Stimulated activated CD4-positive, alpha-beta T cell treated with anti-CD3 and anti-CD28 coated beads, Interleukin-12 subunit alpha, Interleukin-12 subunit beta, amount 100 ng/mL, for 4 hours (primary cell): ENCODE measurements at regions not wholly inside any gene's neighbourhood (a gene's known extent, or its start where the extent isn't known, plus 50 kb on each side); places are given as distances from the start of the nearest gene placed in this dataset.
A peak's percentile ranks its signal among the peaks of the same experiment; 100 is the strongest.
"Not testable (repeated sequence)": the region's sequence is repeated elsewhere in the genome, so short reads cannot be mapped to it uniquely, and the experiment has no call there.

Source experiments
- DNase-seq: peaks from one replicate; pipeline ENCODE4 v3.0.0-alpha.2; 2020

DNA sequence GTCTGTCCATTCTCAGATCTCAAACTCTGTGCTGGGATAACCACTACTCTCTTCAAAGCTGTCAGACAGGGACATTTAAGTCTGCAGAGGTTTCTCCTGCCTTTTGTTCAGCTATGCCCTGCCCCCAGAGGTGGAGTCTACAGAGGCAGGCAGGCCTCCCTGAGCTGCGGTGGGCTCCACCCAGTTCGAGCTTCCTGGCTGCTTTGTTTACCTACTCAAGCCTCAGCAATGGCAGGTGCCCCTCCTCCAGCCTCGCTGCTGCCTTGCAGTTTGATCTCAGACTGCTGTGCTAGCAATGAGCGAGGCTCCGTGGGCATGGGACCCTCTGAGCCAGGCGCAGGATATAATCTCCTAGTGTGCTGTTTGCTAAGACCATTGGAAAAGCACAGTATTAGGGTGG, 53.1 kb upstream of the HUNK start:
- DNase-seq: not testable (repeated sequence)

DNA sequence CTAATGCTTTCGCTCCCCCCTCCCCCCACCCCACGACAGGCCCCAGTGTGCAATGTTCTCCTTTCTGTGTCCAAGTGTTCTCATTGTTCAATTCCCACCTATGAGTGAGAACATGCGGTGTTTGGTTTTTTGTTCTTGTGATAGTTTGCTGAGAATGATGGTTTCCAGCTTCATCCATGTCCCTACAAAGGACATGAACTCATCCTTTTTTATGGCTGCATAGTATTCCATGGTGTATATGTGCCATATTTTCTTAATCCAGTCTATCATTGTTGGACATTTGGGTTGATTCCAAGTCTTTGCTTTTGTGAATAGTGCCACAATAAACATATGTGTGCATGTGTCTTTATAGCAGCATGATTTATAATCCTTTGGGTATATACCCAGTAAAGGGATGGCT, 58.5 kb upstream of the HUNK start:
- DNase-seq: not testable (repeated sequence)

DNA sequence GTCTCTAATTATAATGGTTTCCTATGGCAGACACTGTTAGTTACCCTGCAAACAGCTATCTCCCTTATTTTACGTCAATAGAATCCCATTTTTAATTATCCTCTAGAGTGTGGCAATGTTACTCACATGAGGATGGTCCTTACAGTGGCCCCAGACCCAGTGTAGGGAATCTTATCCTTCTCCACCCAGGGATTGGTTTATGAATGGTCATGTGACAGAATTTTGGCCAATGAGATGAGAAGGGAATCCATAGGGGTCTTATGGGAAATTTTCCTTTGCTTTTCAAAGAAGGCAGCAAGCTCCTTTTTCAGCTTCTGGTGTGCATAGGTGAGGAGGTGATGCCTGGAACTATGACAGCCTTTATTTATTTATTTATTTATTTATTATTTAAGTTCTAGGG, 59.0 kb upstream of the HUNK start:
- no peak for DNase-seq

- DNase-seq: no peak
These were observed 68.8 kb upstream of the HUNK start for GRCh38 chr21:31804008-31804394.

- DNase-seq: no peak
These were observed 69.5 kb upstream of the HUNK start for GRCh38 chr21:31803039-31804007.

DNA sequence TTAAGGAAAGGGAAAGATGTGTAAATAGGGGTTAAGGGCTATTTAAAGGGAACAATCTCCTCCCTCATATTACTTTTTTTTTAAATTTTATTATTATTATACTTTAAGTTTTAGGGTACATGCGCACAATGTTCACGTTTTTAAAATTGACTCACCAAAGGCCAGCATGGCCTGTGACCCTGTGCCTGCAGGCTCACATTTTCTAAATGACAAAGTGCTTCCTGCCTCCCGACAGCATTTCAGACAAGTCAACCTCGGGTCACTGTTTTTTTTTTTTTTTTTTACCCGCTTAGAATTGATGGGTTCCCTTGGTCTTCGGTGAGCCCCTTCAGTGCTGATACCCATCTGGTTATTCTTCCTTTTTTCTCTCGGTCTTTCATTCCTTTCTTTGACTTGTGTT, 70.4 kb upstream of the SCAF4 start:
- DNase-seq: no peak

DNA sequence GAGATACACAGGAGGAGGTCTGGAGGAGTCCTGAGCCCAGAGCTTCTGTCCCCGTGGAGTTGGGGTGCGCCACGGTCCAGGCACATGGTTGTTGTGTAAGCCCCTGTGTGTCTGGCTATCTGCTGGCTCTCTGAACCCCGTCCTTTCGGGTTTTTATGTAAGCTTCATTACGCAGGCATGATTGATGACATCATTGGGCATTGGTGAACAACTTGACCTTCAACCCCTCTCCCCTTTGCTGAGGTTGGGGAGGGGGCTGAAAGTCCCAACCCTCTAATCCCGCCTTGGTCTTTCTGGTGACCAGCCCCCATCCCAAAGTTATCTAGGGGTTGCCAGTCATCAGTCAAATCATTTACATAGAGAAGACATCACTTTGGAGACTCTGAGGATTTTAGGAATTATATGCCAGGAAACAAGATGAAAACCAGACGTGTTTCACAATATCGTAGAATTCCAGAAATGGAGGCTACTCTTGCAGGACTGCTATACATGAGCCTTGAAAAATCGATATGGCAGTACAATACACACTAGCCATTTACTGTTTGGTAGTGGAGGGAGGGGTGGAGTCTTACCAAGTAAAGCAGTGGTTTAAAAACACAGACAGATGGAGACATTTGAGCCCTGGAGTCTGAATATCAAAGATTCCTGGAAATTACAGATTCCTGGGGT, 69.8 kb upstream of the SCAF4 start:
- DNase-seq: no peak

DNA sequence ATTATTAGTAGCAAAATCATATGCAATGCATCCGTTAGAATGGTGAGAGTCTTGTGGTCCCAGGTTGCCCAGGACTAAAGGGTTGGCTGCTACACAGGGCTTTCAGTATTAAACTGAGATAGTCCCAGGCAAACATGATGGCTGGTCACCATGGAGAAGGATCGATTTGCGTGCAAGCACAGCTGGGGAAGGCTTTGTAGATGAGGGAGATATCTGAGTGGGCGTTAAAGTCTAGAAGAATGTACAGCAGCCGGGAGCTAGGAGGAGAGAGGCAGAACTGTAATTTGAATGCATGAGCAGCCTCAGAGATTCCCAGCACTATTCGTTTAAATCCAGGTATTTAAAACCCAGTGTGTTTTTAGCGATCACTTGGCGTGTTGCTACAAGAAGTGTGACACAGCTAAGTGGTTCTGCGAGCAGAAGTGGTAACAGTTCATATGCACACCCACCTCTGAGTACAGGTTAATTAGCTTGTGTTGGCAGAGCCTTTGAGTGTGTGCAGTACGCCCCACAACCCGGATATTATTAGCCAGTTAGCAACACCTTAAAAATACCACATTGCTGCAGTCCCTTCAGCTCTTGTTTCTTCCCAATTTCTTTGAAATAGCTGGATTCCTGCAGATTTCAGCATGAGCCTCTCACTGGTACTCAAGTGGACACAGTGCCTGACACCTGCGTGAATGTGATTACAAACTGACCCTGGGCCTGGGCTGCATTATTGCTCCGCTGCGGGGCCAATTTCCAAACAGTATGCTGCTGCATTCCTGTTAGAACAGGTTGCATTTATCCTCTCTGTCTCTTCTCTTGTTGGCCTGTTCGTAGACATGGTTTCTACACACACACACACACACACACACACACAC, 67.2 kb upstream of the SCAF4 start:
- no peak for DNase-seq

DNA sequence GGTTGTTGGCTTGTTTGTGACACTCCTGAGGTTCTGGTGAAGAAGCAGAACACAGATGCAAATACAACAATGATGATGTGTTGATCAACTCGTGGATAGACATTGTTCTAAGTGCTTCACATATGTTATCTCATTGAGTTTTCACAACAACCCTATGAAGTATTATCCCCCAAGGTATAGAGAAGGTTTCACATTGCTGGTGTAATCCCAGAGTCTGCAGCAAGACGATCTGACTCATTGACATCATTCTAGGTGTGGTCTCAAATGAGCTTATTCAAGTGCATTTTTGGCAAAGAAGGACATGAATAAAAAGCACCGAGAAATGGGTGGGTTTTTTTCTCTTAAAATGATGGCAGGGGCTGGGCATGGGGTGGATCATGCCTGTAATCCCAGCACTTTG, 64.1 kb upstream of the SCAF4 start:
- no peak for DNase-seq

DNA sequence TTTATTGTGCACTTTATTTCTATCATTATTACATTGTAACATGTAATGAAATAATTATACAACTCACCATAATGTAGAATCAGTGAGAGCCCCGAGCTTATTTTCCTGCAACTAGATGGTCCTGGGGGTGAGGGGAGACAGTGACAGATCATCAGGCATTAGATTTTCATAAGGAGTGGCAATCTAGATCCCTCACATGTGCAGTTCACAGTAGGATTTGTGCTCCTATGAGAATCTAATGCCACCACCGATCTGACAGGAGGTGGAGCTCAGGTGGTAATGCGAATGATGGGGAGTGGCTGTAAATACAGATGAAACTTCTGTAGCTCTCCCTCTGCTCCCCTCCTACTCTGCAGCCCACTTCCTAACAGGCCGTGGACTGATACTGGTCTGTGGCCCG, 58.5 kb upstream of the SCAF4 start:
- DNase-seq: not testable (repeated sequence)

GRCh38 chr21:31788581-31788980, 56.7 kb upstream of the SCAF4 start:
- no peak for DNase-seq

DNA sequence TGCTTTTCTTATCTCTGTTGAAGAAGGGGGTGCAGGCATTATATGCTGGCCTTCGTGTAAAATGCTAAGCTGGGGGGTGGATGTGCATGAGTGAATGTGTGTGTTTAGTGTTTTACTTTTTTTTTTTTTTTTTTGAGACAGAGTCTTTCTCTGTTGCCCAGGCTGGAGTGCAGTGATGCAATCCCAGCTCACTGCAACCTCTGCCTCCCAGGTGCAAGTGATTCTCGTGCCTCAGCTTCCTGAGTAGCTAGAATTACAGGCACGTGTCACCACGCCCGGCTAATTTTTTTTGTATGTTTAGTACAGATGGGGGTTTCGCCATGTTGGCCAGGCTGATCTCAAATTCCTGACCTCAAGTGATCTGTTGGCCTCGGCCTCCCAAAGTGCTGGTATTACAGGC, 55.8 kb upstream of the SCAF4 start:
- not testable (repeated sequence) for DNase-seq

GRCh38 chr21:31786164-31786920, 54.4 kb upstream of the SCAF4 start:
- no peak for DNase-seq

GRCh38 chr21:31785237-31786163, 53.6 kb upstream of the SCAF4 start:
- DNase-seq: peak; percentile 36

- no peak for DNase-seq
These were observed 49.8 kb upstream of the SCAF4 start for GRCh38 chr21:31781737-31782136.
